Loucy (cell line): ENCODE measurements at regions not wholly inside any gene's neighbourhood (a gene's known extent, or its start where the extent isn't known, plus 50 kb on each side); places are given as distances from the start of the nearest gene placed in this dataset.

ENCODE experiments used
- EZH2phosphoT487 ChIP-seq: fragments of 200-600 bp; IDR thresholded peaks from 2 replicates; pipeline ENCODE4 v1.6.1; 2018; ENCODE audit warnings: antibody characterized with exemption, mild to moderate bottlenecking, moderate library complexity, borderline replicate concordance
- TF ChIP-seq, protein P1 (sequence below): fragments of 200-600 bp; sonication (generic); conservative IDR thresholded peaks from 2 replicates; pipeline ENCODE4 v1.5.1; 2014; ENCODE audit warnings: mild to moderate bottlenecking, antibody characterized with exemption, low read length

DNA sequence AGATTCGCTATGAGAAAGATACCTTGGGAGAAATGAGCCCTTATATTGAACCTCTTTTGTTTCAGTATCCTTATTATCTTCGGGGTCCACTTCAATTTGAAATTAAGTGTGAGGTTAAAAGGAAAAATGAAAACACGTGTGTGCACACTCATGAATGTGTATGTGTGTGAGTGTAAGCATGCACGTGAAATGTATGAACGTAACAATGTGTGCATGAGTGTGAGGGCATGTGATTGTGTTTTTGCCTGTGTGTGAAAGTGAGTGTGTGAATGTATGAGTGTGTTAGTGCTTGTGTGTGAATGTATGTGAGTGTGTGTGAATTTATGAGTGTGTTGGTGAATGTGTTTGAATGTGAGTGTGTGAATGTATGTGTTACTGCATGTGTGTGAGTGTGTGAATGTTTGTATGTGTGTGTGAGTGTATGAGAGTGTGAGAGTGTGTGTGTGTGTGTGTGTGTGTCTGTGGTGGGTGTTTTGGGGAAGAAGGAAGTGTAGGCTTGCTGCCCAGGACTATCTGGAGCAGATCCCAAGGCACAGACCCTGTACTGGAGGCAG, 224.0 kb upstream of the CDH13 start:
- TF ChIP-seq, protein P1, sequence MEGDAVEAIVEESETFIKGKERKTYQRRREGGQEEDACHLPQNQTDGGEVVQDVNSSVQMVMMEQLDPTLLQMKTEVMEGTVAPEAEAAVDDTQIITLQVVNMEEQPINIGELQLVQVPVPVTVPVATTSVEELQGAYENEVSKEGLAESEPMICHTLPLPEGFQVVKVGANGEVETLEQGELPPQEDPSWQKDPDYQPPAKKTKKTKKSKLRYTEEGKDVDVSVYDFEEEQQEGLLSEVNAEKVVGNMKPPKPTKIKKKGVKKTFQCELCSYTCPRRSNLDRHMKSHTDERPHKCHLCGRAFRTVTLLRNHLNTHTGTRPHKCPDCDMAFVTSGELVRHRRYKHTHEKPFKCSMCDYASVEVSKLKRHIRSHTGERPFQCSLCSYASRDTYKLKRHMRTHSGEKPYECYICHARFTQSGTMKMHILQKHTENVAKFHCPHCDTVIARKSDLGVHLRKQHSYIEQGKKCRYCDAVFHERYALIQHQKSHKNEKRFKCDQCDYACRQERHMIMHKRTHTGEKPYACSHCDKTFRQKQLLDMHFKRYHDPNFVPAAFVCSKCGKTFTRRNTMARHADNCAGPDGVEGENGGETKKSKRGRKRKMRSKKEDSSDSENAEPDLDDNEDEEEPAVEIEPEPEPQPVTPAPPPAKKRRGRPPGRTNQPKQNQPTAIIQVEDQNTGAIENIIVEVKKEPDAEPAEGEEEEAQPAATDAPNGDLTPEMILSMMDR: no peak
- no peak for TF ChIP-seq EZH2phosphoT487
